ENCODE measurements at regions not wholly inside any gene's neighbourhood (a gene's known extent, or its start where the extent isn't known, plus 50 kb on each side); places are given as distances from the start of the nearest gene placed in this dataset.

DNA sequence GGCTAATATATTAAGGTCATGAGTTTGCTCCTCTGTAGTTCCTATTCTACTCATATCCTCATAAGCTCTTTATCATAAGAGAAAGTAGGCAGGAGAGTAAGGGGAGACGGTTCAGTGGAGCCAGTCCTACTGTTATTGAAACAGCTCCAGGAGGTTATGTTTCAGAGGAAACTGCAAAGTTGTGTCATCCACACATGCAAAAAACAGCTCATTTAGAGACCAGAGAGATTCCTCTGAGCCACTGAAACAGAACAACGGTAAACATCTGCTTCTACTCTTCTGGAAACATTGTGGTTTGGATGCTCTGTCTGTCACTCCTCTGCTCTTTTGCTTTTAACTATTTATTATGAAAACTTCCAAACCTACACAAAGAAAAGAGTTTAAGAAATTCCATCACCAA lies 66.3 kb upstream of the PPP2R5A start:
- DNase-seq (peak in 3 of 5 donors; percentile 60 to 92 (median 92)), FAIRE-seq (no peak)
- intact Hi-C loops (cut with DNase I), result no loop called here
- peak overlapping the region in 1 of 2 donors; percentile 18 for H3K27ac ChIP-seq (ENCODE audit: low read depth in 2 of 2, low read length in 2 of 2)
- H3K27me3 ChIP-seq (ENCODE audit: control insufficient read depth, insufficient read depth, low read length), result no peaks in the 10 kb centered on the region
- H3K9me3 ChIP-seq (ENCODE audit: control insufficient read depth in 2 of 3, insufficient read depth in 1 of 3, low read length in 3 of 3), result no peaks in the 10 kb centered on the region
- TF ChIP-seq, protein P1, sequence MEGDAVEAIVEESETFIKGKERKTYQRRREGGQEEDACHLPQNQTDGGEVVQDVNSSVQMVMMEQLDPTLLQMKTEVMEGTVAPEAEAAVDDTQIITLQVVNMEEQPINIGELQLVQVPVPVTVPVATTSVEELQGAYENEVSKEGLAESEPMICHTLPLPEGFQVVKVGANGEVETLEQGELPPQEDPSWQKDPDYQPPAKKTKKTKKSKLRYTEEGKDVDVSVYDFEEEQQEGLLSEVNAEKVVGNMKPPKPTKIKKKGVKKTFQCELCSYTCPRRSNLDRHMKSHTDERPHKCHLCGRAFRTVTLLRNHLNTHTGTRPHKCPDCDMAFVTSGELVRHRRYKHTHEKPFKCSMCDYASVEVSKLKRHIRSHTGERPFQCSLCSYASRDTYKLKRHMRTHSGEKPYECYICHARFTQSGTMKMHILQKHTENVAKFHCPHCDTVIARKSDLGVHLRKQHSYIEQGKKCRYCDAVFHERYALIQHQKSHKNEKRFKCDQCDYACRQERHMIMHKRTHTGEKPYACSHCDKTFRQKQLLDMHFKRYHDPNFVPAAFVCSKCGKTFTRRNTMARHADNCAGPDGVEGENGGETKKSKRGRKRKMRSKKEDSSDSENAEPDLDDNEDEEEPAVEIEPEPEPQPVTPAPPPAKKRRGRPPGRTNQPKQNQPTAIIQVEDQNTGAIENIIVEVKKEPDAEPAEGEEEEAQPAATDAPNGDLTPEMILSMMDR (IDR thresholded peaks at IDR 0.05; ENCODE audit: borderline replicate concordance, extremely low read depth, insufficient read depth), result no peak
- peaks cover 3 to 17% (median 12%) of the 10 kb centered on the region in 3 donors for H3K4me1 ChIP-seq (ENCODE audit: control insufficient read depth in 2 of 3, insufficient read depth in 2 of 3, low read depth in 1 of 3, low read length in 3 of 3)
- no peaks in the 10 kb centered on the region for H3K36me3 ChIP-seq (ENCODE audit: control insufficient read depth in 2 of 3, insufficient read depth in 3 of 3, low read length in 3 of 3)
- H3K9ac ChIP-seq (ENCODE audit: low read length in 3 of 3), result no peak overlapping the region
- no peak overlapping the region for H3K4me3 ChIP-seq (ENCODE audit: low read length in 3 of 3)

DNA sequence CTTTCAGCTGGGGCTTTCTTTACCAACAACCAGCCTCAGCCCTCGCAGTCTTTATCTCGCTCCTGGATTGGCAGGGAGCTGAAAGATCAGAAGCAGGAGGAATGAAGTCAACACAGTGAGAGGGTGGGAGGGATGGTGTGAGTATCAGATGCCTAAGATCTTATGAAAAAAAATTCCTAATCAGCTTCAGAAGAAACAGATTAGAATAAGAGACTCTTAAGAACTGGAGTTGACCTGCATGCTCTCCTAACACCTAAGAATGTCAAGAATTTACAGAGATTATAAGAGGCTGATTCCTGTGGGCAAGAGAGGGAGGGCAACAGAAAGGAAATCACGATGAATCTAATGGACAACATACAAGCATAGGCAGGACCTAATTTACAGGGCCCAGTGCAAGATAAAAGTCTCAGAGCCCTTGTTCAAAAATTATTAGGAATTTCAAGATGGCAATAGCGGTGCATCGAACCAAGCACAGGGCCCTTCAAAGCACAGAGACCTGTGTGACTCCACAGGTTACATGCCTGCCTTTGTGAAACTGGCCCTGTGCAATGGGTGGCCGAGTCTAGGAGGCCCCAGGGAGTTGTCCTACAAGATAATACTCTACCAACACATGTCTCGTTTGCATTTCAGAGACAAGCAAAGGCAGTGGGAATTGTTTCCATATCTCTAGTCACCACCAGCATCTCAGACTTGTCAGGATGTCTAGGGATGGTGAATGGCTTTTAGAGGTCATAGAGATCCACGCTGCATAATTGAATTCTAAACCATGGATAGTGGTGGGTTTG lies 65.3 kb upstream of the PPP2R5A start:
- DNase-seq, result peak in 3 of 5 donors; percentile 44 to 84 (median 84)
- intact Hi-C loops (cut with DNase I), result no loop called here
- Histone ChIP-seq H3K4me3 (ENCODE audit: low read length in 3 of 3) (no peak overlapping the region), H3K9me3 (ENCODE audit: control insufficient read depth in 2 of 3, insufficient read depth in 1 of 3, low read length in 3 of 3) (no peaks in the 10 kb centered on the region), H3K27me3 (ENCODE audit: control insufficient read depth, insufficient read depth, low read length) (no peaks in the 10 kb centered on the region), H3K4me1 (ENCODE audit: control insufficient read depth in 2 of 3, insufficient read depth in 2 of 3, low read depth in 1 of 3, low read length in 3 of 3) (peaks cover 3 to 17% (median 12%) of the 10 kb centered on the region in 3 donors), H3K27ac (ENCODE audit: low read depth in 2 of 2, low read length in 2 of 2) (no peak overlapping the region), H3K9ac (ENCODE audit: low read length in 3 of 3) (no peak overlapping the region), H3K36me3 (ENCODE audit: control insufficient read depth in 2 of 3, insufficient read depth in 3 of 3, low read length in 3 of 3) (no peaks in the 10 kb centered on the region)
- TF ChIP-seq, protein P1 (IDR thresholded peaks at IDR 0.05; ENCODE audit: borderline replicate concordance, extremely low read depth, insufficient read depth), result no peak
- FAIRE-seq, result no peak

DNA sequence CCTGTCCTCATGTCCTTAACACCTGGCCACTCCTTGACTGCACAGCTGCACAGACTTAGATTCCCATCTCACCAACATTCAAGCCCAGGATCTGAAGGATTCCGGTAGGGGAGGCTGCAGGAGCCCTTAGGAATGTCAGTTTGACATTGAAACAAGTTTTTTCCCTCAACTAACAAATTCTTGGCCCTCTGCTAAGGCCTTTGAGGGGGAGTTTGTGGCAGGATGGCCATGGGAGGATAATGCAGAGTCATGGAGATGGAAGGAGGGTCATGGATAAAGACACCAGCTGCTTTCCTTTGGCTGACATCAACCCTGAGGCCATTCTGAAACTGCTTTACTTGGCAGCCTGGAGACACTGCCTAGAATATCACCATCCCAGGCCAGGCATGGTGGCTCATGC lies 63.4 kb upstream of the PPP2R5A start:
- no peak for FAIRE-seq
- Histone ChIP-seq H3K36me3 (ENCODE audit: control insufficient read depth in 2 of 3, insufficient read depth in 3 of 3, low read length in 3 of 3) (no peaks in the 10 kb centered on the region), H3K9me3 (ENCODE audit: control insufficient read depth in 2 of 3, insufficient read depth in 1 of 3, low read length in 3 of 3) (no peaks in the 10 kb centered on the region), H3K27ac (ENCODE audit: low read depth in 2 of 2, low read length in 2 of 2) (no peak overlapping the region), H3K4me3 (ENCODE audit: low read length in 3 of 3) (no peak overlapping the region), H3K9ac (ENCODE audit: low read length in 3 of 3) (no peak overlapping the region), H3K27me3 (ENCODE audit: control insufficient read depth, insufficient read depth, low read length) (no peaks in the 10 kb centered on the region), H3K4me1 (ENCODE audit: control insufficient read depth in 2 of 3, insufficient read depth in 2 of 3, low read depth in 1 of 3, low read length in 3 of 3) (peaks cover 11 to 32% (median 12%) of the 10 kb centered on the region in 3 donors)
- TF ChIP-seq, protein P1 (IDR thresholded peaks at IDR 0.05; ENCODE audit: borderline replicate concordance, extremely low read depth, insufficient read depth), result no peak
- intact Hi-C loops (cut with DNase I), result no loop called here
- peak in 1 of 5 donors; percentile 52 for DNase-seq

All from kidney (tissue), 13 donors.